Hepatic stellate cell (primary cell): ENCODE measurements at regions not wholly inside any gene's neighbourhood (a gene's known extent, or its start where the extent isn't known, plus 50 kb on each side); places are given as distances from the start of the nearest gene placed in this dataset.
"Not testable (repeated sequence)": the region's sequence is repeated elsewhere in the genome, so short reads cannot be mapped to it uniquely, and the experiment has no call there.

Experiments used
- DNase-seq: peaks from one replicate; pipeline ENCODE4 v3.0.0; 2011; ENCODE audit warnings: low spot score

- DNase-seq = no peak
These were observed 406.4 kb downstream of the HTR1A start for GRCh38 chr5:63555874-63556273.

DNA sequence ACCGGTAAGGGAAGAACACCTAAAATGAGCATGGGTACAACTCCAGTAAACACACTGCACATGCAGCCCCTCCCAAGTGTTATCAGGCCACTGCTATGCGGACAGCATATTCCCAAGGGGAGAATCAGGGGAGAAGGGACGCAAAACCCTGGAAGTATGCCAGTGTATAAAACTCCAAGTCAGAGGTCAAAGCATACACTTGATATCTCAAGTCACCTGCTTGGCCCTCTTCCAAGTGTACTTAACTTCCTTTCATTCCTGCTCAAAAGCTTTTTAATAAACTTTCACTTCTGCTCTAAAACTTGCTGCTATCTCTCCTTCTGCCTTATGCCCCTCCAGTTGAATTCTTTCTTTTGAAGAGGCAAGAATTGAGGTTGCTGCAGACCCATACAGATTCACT is 408.1 kb downstream of the HTR1A start:
- no peak for DNase-seq

DNA sequence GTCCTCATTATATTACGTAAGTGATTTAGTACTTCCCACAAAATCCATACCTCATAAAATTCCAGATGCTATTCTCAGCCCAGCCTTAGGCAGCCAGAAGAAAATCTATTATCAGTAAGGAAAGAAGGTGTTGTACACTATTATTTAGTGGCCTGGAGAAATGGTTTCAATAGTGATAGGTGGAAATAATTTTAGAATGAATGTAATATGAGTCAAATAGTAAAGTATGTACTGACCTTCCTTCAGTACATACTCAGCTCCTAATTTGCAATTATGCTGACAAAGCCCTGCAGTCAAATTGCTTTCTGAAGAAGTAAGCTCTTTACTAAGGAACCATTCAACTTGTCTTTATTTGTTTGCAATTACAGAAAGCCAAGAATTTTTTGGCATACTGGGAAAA is 409.2 kb downstream of the HTR1A start:
- DNase-seq = no peak

GRCh38 chr5:63535840-63536602 is 426.2 kb downstream of the HTR1A start:
- no peak for DNase-seq

GRCh38 chr5:63524281-63524680 is 438.0 kb downstream of the HTR1A start:
- DNase-seq = no peak

DNA sequence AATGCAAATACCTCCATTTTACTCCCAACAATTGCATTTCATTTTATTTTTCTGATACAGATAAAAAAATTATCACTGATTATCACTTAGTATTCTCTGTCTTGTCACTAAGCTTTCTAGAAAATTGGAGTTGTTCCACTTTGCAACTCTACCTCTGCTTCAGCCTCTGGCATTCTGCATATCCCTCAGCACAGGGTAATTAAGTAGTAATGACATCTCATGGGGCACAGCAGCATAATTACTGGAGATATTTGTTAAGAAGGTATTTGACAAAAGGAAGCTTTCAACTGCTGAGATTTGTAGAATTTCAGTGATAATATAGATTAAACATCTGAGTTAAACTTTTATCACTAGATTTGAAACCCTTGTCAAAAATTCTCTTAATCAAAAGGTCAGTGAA is 446.2 kb downstream of the HTR1A start:
- DNase-seq = no peak

DNA sequence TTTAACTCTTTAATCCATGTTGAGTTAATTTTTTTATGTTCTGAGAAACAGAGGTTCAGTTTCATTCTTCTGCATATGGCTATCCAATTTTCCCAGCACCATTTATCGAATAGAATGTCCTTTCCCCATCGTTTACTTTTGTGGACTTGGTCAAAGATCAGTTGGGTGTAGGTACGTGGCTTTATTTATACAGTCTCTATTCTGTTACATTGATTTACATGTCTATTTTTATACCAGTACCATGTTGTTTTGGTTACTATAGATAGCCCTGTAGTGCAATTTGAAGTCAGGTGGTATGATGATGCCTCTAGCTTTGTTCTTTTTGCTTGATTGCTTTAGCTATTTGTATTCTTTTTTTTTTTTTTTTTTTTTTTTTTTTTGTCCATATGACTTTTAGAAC is 462.0 kb downstream of the HTR1A start:
- DNase-seq = no peak

- no peak for DNase-seq
These were observed 467.0 kb downstream of the HTR1A start for GRCh38 chr5:63495225-63495624.

GRCh38 chr5:63483338-63483737 is 478.9 kb downstream of the HTR1A start:
- DNase-seq = no peak

DNA sequence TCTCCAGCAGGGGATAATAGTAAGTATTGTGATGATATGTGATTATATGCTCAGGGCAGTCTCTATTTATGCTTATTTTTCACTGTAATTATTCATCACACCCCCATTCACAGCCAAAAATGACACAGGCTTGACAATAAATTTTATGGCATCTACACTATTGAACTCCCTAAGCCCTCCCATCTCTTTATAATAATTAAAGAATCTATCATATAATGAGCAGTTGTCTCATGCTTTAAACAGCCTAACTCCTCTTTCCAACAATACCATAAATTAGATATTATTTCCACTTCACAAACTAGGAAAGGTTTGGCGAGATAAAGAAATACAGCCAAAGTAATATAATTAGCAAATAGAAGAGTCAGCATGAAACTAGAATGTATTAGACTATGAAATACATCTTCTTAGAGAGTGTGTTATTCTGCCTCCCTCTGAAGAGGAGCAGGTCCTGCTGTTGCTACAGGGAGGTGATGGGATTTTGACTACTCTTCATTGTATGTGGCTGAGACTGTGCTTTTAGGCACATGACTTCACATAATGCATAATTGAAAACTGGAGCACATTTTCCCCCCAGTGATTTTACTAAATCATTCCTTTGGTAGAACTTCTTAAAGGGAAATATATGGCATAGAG is 488.8 kb downstream of the HTR1A start:
- DNase-seq = no peak

DNA sequence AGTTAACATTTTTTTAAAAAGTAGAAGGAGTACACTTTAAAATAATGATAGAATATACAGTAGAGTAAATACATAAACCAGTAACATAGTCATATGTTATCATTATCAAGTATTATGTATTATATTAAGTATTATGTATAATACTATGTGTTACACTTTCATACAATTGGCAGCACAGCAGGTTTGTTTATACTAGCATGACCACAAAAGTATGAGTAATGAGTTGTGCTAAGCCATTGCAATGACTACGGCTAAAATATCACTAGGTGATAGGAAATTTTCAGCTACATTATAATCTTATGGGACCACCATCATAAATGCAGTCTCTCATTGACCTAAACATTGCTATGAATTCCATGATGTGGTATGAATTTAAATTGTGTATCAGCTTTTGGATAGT is 506.0 kb downstream of the HTR1A start:
- DNase-seq = no peak

DNA sequence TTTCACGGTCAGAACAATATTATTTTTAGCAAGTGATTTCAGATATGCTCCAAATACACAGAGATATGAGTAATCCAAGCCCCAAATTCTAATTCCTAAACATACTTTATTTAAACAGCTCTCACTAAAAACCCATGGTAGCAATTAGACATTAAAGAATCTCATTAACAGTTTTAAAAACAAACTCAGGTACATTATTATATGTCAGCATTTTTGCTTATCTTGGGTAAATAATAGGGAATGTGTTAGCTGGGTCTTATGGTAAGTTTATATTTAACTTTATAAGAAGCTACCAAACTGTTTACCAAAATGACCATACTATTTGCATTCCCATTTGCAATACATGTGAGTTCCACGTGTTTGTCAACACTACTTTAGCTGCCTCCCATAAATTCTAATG is 511.1 kb downstream of the HTR1A start:
- no peak for DNase-seq

GRCh38 chr5:63439537-63439936 is 522.7 kb downstream of the HTR1A start:
- no peak for DNase-seq

- DNase-seq = no peak
These were observed 552.5 kb downstream of the HTR1A start for GRCh38 chr5:63409737-63410136.

DNA sequence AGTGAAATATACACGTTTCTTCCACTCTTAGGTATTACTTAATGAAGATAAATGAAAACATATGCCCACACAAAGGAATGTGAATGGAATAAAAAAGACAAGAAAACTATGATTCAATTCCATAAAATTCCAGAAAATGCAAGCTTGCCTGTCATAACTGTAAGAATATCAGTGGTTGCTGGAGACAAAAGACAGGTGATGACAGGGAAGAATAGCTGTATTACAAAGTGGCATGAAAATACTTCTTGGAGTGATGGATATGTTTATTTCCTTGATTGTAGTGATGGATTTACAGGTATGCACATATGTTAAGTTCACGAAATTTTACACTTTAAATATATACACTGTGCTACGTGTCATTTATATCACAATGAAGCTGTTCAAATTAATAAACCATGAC is 553.3 kb downstream of the HTR1A start:
- DNase-seq = no peak

DNA sequence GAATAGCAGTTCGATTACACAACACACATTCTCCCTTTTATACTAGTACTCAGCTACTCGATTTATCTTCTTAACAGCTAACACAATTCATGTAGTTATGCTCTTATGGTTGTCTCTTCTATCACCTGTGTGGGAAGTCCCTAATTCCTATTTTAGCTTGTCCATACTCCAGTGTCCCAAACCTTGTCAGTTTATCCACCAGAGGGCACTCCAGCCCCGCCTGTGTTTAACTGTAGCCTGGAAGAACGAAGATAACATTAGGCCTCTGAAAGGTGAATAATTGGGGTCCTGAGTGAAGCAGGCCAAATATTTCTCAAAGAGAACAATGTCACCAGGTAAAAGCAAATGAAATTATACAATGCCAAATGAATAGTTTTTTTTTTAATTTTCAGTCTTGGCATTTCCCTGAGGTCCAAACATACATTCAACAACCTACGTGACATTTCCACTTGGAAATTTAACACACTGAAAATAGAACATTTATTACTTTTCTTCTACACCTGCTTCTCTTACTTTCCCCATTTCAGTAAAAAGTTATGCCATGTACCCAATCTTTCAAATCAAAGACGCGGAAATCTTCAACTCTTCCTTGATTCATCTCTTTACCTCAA is 560.7 kb downstream of the HTR1A start:
- peak; percentile 2 for DNase-seq

GRCh38 chr5:63400079-63400478 is 562.2 kb downstream of the HTR1A start:
- DNase-seq = no peak

- no peak for DNase-seq
These were observed 563.9 kb downstream of the HTR1A start for GRCh38 chr5:63398346-63398745.

- not testable (repeated sequence) for DNase-seq
These were observed 574.1 kb downstream of the HTR1A start for GRCh38 chr5:63388188-63388587.

DNA sequence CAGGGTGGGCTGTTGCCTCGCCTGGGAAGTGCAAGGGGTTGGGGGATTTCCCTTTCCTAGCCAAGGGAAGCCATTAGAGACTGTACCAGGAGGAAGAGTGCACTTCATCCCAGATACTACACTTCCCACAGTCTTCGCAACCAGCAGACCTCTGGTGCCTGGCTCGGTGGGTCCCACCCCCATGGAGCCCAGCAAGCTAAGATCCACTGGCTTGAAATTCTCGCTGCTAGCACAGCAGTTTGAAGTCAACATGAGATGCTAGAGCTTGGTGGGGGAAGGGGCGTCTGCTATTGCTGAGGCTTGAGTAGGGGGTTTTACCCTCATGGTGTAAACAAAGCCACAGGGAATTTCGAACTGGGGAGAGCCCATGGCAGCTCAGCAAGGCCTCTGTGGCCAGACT is 586.4 kb downstream of the HTR1A start:
- DNase-seq = no peak

DNA sequence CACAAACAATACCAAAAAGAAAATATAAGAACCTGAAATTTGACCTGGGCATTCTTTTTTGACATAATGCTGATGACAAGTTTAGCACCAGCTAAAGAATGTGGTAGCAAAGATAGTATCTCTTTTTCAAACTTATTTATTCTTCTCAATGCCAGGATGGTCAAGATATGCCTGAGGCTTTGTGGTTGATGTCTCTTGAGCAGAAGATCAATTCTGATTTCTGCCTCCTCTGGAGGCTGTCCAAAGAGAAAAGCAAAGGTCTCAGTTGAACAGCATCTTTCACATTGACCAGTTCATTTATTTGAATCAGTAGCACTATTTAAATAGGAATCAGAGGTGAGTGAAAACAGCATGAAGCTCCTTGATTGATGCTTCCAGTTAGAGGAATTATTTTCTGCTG is 588.2 kb downstream of the HTR1A start:
- no peak for DNase-seq

- DNase-seq = no peak
These were observed 611.1 kb downstream of the HTR1A start for GRCh38 chr5:63351164-63351563.

DNA sequence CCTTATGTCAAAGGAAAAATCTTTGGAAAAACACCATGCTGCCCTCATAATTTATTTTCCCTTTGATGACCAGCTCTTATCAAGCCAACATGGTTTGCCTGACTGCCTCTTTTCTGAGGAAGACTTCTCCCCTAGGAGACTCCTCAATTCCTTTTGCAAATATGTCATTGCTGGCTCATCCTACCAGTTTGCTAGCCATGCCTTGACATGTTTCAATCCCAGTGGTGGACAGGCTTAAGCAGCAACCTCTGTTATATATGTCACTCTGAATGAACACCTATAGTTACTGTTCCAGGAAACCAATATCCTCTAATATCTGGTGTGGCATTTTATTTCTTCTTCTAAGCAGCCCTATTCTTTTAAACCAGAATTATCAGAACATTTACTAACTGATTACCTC is 615.8 kb downstream of the HTR1A start:
- no peak for DNase-seq

GRCh38 chr5:63341442-63341841 is 620.8 kb downstream of the HTR1A start:
- no peak for DNase-seq
